GM12878 (cell line): ENCODE measurements at regions not wholly inside any gene's neighbourhood (a gene's known extent, or its start where the extent isn't known, plus 50 kb on each side); places are given as distances from the start of the nearest gene placed in this dataset.

Experiments used
- ATAC-seq: fragments of 200-7000 bp; cut with Tn5 transposase; 3 replicates; pipeline ENCODE4 v1.9.1; 2020; ENCODE audit warnings: mild to moderate bottlenecking, moderate library complexity
- BruUV-seq: library from RNA; stranded (reverse); fragments of 400-500 nt; replicated peaks from 2 replicates; lab custom pipeline; 2021; lab: Mats Ljungman, UMichigan
- CTCF ChIA-PET: fragments of 300-600 bp; sonication (Branson Sonifier 250); formaldehyde crosslinking; extraction: SDS; loops from one replicate; lab custom pipeline; 2021; ENCODE audit warnings: inconsistent platforms; lab: Yijun Ruan, JAX
- POLR2A ChIA-PET: fragments of 350-600 bp; formaldehyde crosslinking; extraction: SDS; loops from one replicate; lab custom pipeline; 2021; ENCODE audit warnings: inconsistent platforms; lab: Charles Lee
- RAD21 ChIA-PET: fragments of 300-600 bp; sonication (Branson Sonifier 250); formaldehyde crosslinking; loops from one replicate; lab custom pipeline; 2023; ENCODE audit warnings: antibody characterized with exemption; ENCODE audit not compliant: unreplicated experiment; lab: Charles Lee
- SMC1A ChIA-PET: fragments of 300-600 bp; sonication (Branson Sonifier 250); formaldehyde crosslinking; loops from one replicate; lab custom pipeline; 2023; ENCODE audit not compliant: unreplicated experiment, uncharacterized antibody; lab: Charles Lee
- DNase-seq: peaks from one replicate; pipeline ENCODE4 v3.0.0-alpha.2; 2011; ENCODE audit warnings: low read depth, low spot score
- FAIRE-seq: peaks from 3 replicates; lab custom pipeline; 2011; peaks lifted over from hg19 to GRCh38; lab: Jason Lieb, UNC
- H2AFZ ChIP-seq: 2 replicates; pipeline ENCODE4 v1.6.0; 2011; ENCODE audit warnings: low read depth, low read length, control low read depth; ENCODE audit not compliant: control insufficient read depth
- H3K27ac ChIP-seq: 2 replicates; pipeline ENCODE4 v1.5.1; 2011; ENCODE audit warnings: control low read depth; ENCODE audit not compliant: control insufficient read depth, insufficient read depth
- H3K27me3 ChIP-seq, 2 experiments: replicated peaks in 1 of 2; 2 replicates each; pipeline versions ENCODE4 v1.6.0 to v1.6.1; 2011; ENCODE audit warnings: low read length in 1 of 2; ENCODE audit not compliant: control insufficient read depth in 2 of 2, insufficient read depth in 2 of 2
- H3K36me3 ChIP-seq, 2 experiments: 2 replicates each; pipeline ENCODE4 v1.5.1; 2011; ENCODE audit warnings: low read length in 1 of 2; ENCODE audit not compliant: control insufficient read depth in 2 of 2, insufficient read depth in 2 of 2
- H3K4me1 ChIP-seq: 2 replicates; pipeline ENCODE4 v1.6.1; 2011; ENCODE audit warnings: mild to moderate bottlenecking, low read length, moderate library complexity, mixed read lengths; ENCODE audit not compliant: control insufficient read depth, insufficient read depth
- H3K4me2 ChIP-seq: 2 replicates; pipeline ENCODE4 v1.6.0; 2011; ENCODE audit warnings: control low read depth; ENCODE audit not compliant: control insufficient read depth, insufficient read depth
- H3K4me3 ChIP-seq: fragments of 200-600 bp; sonication (generic); 2 replicates; pipeline ENCODE4 v1.5.1; 2016
- H3K79me2 ChIP-seq: 2 replicates; pipeline ENCODE4 v1.6.0; 2011; ENCODE audit warnings: low read length; ENCODE audit not compliant: control insufficient read depth, insufficient read depth
- H3K9ac ChIP-seq: 2 replicates; pipeline ENCODE4 v1.8.0; 2011; ENCODE audit warnings: low read length, control low read depth, mixed read lengths; ENCODE audit not compliant: control insufficient read depth, insufficient read depth
- H3K9me3 ChIP-seq: replicated peaks from 3 replicates; pipeline ENCODE4 v1.5.1; 2011; ENCODE audit warnings: mild to moderate bottlenecking, low read length; ENCODE audit not compliant: control insufficient read depth, insufficient read depth
- H4K20me1 ChIP-seq: 2 replicates; pipeline ENCODE4 v1.6.0; 2011; ENCODE audit not compliant: control insufficient read depth, insufficient read depth
- ATF2 ChIP-seq: IDR thresholded peaks from 2 replicates; pipeline ENCODE4 v1.6.1; 2012; ENCODE audit warnings: low read length, inconsistent platforms
- CBX3 ChIP-seq: fragments of 200-600 bp; sonication (generic); IDR thresholded peaks from 2 replicates; pipeline ENCODE4 v1.6.1; 2016; ENCODE audit warnings: low read depth, borderline replicate concordance
- FOS ChIP-seq: IDR thresholded peaks from 3 replicates; pipeline ENCODE4 v1.6.1; 2011; ENCODE audit warnings: borderline replicate concordance; ENCODE audit not compliant: insufficient read length; ENCODE audit errors: extremely low read depth
- FOXK2 ChIP-seq: fragments of 450-650 bp; IDR thresholded peaks from 2 replicates; pipeline ENCODE4 v1.6.1; 2017; ENCODE audit warnings: mild to moderate bottlenecking, moderate library complexity
- FOXM1 ChIP-seq: IDR thresholded peaks from 2 replicates; pipeline ENCODE4 v1.6.1; 2012; ENCODE audit warnings: low read depth, mild to moderate bottlenecking, inconsistent platforms, low read length, moderate library complexity
- HDAC2 ChIP-seq: fragments of 200-600 bp; sonication (generic); IDR thresholded peaks from 2 replicates; pipeline ENCODE4 v1.6.1; 2017
- IKZF2 ChIP-seq, 2 experiments: fragments of 450-650 bp; IDR thresholded peaks; 2 replicates each; pipeline ENCODE4 v1.6.1; 2017; ENCODE audit warnings: mild to moderate bottlenecking in 2 of 2, moderate library complexity in 2 of 2
- NKRF ChIP-seq: fragments of 450-650 bp; conservative IDR thresholded peaks from 2 replicates; pipeline ENCODE4 v1.6.1; 2017; ENCODE audit warnings: mild to moderate bottlenecking, moderate library complexity
- POLR2AphosphoS2 ChIP-seq: IDR thresholded peaks from 2 replicates; pipeline ENCODE4 v1.6.1; 2011; ENCODE audit warnings: low read depth, mild to moderate bottlenecking, low read length, improper control_type of control experiment, moderate library complexity
- ZNF24 ChIP-seq: fragments of 450-650 bp; IDR thresholded peaks from 2 replicates; pipeline ENCODE4 v1.6.1; 2017; ENCODE audit warnings: antibody characterized with exemption, mild to moderate bottlenecking
- ZNF592 ChIP-seq: fragments of 450-650 bp; IDR thresholded peaks from 2 replicates; pipeline ENCODE4 v1.6.1; 2017; ENCODE audit warnings: mild to moderate bottlenecking, moderate library complexity
- WGBS: methylation state at CpG from one replicate; pipeline ENCODE4 v1.1.6; 2016; ENCODE audit warnings: low lambda C conversion rate; ENCODE audit not compliant: insufficient replicate concordance, insufficient coverage; ENCODE audit errors: missing lambda C conversion rate; 5-methylcytosine and 5-hydroxymethylcytosine counted together
- in situ Hi-C: fragments of 300-500 bp; cut with MboI; formaldehyde crosslinking; loops from 9 replicates; pipeline ENCODE4 v1.14.3; 2018; ENCODE audit warnings: mixed read lengths
- intact Hi-C: fragments of 100-400 bp; cut with micrococcal nuclease; formaldehyde crosslinking; loops from one replicate; pipeline ENCODE4 v1.14.2; 2022; ENCODE audit not compliant: unreplicated experiment

- 29% methylated on average over 10 of the region's 10 CpGs for WGBS
Observed at GRCh38 chr4:114217150-114217817, 237.8 kb upstream of the ARSJ start.

More at GRCh38 chr4:114217150-114217817, 237.8 kb upstream of the ARSJ start:
- Histone ChIP-seq H3K79me2 (no peaks in the 10 kb centered on the region), H3K27me3 (no peaks in the 10 kb centered on the region), H3K9me3 (no peaks in the 10 kb centered on the region), H3K27ac (no peak overlapping the region), H3K4me3 (no peak overlapping the region), H4K20me1 (no peaks in the 10 kb centered on the region), H2AFZ (no peak overlapping the region), H3K9ac (no peak overlapping the region), H3K4me1 (no peaks in the 10 kb centered on the region), H3K36me3 (no peaks in the 10 kb centered on the region), H3K4me2 (no peak overlapping the region)
- ChIA-PET RAD21 (no interaction called here), POLR2A (no interaction called here), CTCF (no interaction called here), SMC1A (no interaction called here)
- FAIRE-seq: no peak
- intact Hi-C loops (no loop called here), in situ Hi-C loops (no loop called here)
- peak; percentile 17; the same call in 2 of the 3 replicates for ATAC-seq
- BruUV-seq: no TSS peak
- no peak for DNase-seq
- TF ChIP-seq FOXK2 (no peak), ATF2 (no peak), IKZF2 (IDR thresholded peaks at IDR 0.05) (no peak), NKRF (no peak), FOXM1 (no peak), ZNF24 (no peak), POLR2AphosphoS2 (no peak), CBX3 (no peak), FOS (no peak), HDAC2 (no peak), ZNF592 (no peak)
- TF ChIP-seq, all 136 proteins: peak for 0
